Pons (tissue), 1 donor: ENCODE measurements at regions not wholly inside any gene's neighbourhood (a gene's known extent, or its start where the extent isn't known, plus 50 kb on each side); places are given as distances from the start of the nearest gene placed in this dataset.

Experiments used
- DNase-seq: peaks from one replicate; pipeline ENCODE4 v3.0.0-alpha.2; 2016; ENCODE audit warnings: low spot score

DNA sequence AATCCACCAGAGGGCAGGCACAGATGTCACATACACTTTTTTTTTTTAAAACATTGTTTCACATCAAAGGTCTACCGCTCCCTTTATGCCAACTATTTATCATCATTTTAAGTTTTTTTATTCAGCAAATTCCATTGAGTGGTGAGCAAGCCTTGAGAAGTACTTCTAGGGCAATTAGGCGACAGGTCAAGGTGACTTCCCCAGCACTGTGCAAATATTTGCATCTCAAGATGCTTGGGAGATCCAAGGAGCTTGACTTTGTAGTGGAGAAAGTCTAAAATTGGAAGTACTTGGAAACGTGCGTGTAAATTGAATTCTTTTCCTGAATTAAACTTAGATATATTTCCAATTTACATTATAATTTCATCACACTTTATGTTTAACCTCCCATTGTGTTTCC lies 211.1 kb downstream of the ICE1 start:
- no peak for DNase-seq

DNA sequence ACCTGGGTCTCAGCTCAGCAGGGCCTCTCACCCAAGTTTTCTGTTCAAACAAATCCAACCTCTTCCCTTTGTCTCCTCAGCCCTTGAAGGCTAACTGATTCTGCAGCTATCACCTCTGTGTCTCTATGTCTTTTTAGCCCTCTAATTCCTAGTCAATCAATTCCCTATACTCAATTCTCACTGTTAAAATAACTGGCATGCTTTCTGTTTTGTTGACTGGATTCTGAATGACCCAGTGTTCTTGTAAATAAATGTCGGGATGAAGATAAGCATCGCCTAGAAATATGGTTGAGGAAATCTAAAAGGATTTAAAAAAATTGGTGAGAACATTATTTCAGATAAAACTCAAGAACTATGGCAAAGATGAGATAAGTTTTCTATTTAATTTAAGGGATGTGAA lies 210.2 kb downstream of the ICE1 start:
- DNase-seq = no peak

DNA sequence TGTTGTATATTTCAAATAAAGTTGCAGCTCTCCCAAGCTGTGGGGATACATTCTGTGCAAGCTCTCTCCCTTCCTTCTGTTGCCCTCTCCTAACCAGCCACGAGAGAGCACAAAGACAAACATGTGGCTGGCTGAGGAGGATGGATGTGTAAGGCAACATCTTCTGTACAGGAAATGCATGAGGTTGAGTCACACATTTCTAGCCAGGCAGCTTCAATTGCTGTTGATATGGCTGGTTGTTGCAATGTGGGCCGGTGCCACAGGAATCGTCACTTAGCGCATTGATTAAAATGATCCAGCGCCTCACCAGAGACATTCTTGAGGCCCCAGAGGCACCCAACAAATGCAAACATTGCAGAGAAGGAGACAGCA lies 207.1 kb downstream of the ICE1 start:
- DNase-seq = no peak

DNA sequence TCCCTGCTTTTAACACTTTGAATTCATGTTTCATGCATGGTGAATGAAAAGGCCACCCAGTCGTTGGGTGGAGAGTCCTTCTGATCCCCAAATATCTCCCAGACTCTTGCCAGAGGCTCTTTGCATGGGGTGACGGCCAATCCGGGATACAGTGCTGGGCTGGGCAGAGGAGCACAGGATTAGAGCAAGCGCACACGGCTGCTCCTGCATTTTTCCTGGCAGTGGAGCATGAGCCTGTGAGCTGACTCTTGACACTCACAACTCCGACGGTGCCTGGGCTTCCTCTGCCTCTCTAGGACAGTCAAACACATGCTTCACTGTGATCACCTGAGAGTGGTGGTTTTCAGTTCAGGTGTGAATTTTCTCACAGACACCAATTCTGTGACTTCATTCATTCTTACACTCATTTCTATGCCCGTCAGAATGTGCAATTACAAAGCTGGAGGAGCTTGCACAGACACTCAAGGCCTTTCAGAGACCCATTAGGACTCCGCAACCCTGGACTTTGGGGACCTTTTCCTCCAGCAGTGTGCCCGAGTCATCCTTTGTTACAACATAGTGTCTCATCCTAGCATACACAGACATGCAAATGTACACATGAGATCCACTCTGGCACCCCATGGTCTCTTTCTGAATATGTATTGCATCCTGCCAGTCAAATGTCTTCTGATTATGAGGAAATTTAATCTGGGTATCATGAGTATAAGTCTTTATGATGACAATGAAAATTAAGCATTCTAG lies 206.6 kb downstream of the ICE1 start:
- no peak for DNase-seq

DNA sequence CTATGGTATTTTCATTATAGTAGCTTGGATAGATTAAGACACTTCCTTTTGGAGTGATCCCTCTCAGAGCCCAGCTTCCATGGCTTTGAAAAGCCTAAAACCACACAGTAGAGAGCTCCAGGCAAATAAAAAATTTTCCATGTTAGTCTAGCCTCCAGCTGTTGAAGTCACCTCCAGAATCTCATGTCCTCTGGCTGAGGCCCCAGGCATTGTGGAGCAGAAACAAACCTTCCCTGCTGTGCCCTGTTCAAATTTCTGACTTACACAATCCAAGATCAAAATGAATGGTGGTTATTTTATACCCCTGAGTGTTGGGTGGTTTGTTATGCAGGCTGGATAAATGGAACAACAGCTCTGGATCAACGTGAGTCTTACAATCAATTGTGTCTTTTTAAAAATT lies 203.9 kb downstream of the ICE1 start:
- DNase-seq = no peak

DNA sequence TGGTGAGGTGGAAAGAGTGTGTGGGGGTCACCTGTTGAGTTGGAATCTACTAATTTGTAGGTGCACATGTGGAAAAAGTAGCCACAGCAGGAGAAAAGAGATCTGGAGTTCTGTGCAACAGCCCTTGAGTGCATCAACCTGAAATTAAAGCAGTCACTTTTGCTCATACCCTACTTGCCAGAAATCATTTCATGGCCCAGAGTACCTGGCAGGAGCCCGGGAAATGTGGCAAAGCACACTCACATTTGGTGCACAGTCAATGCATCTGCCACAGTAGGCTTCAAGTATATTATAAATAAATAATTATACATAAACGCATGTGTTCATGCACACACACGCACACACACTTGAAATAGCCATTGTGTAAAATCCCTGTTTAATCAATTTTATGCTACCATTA lies 203.0 kb downstream of the ICE1 start:
- DNase-seq = no peak

DNA sequence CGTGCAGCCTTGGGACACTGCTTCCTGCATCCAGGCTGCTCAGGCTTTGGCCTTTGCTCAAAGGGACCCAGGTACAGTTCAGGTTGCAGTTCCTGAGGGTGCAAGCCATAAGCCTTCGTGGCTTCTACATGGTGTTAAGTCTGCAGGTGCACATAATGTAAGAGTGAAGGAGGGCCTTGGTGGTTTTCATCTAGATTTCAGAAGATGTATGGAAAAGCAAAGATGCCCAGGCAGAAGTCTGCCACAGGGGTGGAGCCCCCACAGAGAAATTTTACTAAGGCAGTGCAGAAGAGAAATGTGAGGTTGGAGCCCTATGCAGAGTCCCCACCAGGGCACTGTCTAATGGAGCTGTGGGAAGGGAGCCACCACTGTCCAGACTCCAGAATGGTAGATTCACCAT lies 200.9 kb downstream of the ICE1 start:
- no peak for DNase-seq

DNA sequence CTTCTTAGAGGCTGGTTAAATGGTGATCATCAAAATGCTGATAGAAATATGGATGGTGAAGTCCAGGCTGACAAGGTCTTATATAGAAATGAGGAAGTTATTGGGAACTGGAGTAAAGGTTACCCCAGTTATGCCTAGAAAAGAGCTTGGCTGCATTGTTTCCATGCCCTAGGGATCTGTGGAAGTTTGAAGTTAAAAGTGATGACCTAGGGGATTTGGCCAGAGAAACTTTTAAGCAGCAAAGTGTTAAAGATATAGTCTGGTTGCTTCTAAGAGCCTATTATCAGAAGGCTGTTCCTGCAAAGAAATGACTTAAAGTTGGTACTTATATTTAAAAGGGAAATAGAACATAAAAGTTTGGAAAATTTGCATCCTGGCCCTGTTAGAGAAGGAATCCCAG lies 200.3 kb downstream of the ICE1 start:
- no peak for DNase-seq

DNA sequence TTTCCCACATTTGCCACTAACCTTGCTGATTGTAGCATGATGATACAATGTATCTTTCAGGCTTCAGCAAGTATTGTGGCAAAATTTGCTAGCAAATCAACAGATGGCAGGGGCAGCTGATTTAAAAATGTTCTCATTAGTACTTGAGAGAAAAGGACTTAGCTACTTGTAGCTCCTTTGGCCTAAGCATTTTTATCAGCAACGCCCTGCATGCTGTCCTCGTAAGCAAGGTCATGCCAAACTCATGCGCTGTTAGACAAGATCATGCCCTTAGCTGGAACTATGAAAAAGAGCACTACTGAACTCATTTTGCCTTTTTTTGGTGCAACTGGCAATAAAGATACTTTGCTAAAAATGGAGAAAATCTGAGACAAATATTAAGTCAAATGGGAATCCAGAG lies 197.1 kb downstream of the ICE1 start:
- no peak for DNase-seq

DNA sequence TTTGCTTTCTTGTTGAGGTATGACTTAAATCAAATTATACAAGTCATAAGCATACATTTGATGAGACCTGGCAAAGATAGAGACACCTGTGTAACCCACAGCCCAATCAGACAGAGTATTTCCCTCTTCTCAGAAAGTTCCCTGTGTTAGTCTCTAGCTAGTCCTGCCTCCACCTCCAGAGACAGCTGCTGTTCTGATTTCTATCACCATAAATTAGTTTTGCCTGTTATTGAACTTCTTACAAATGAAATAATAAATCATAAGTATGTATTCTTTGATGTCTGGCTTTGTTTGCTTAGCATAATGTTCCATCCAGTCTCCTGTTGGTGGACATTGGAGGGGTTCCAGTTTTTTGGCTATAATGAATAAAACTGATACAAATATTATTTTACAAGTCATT lies 194.5 kb downstream of the ICE1 start:
- no peak for DNase-seq

DNA sequence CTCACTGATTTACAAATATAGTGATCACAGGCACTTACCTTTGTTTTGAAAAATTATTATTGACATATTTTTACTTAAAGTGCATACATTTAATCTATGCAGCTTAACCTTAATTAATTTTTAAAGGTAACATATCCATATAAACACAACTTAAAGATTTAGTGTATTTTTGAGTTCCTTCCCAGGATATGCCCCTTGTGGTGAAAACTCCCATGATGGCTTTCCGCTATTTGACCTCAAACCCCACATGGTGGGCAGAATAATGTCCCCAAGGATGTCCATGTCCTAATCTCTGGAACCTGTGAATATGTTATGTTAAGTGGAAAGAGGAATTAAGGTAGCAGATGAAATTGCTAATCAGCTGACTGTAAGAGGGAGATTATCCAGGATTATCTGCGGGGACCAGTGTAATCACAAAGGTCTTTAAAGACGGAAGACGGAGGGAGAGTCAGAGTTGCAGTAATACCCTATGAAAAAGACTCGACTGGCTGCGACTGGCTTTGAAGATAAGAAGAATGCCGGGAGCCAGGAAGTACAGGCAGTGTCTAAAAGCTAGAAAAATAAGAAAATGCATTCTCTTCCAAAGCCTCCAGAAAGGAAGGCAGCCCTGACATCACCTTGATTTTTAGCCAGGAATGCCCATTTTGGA lies 193.9 kb downstream of the ICE1 start:
- no peak for DNase-seq

DNA sequence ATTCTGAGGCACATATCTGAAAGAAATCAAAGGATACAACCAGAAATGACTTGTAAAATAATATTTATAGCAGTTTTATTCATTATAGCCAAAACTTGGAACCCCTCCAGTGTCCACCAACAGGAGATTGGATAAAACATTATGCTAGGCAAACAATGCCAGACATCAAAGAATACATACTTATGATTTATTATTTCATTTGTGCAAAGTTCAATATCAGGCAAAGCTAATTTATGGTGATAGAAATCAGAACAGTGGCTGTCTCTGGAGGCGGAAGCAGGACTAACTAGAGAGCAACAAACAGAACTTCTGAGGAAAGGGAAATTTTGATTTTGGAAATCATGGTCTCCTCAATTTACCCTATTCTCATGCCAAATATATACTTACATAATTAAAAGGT lies 193.1 kb downstream of the ICE1 start:
- DNase-seq = no peak

DNA sequence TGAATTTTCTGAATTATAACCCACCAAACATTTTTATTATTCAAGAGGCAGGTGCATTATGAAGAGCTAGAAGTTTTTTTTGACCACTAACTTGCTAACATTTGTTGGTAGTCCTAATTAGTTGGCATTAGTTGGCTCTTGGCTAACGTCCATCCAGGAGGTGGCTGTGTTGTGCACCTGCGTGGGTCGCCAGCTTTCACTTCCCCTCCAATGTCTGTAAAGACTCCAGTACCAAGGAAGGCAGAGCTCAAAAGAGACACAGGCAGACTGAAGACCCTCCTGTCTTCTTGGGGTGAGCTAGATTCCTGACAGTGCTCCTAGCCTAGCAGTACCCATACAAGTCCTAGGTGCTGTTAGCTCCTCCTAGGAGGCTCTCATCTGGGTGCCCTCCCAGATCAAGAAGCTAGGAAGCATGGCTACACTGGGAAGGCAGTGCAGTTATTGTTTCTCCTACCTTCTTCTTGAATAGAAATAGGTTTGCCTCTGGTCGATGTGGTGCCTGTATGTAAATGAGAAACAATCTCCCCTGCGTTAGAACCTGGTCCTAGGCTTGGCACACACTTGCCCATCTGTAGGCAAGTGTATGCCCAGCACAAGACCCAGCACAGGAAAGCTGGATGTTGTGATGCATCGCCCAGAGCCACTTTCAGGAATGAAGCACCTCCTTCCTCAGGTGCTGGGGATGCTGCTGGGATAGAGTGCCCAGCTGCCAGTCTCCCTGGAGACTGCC lies 190.9 kb downstream of the ICE1 start:
- DNase-seq = no peak

DNA sequence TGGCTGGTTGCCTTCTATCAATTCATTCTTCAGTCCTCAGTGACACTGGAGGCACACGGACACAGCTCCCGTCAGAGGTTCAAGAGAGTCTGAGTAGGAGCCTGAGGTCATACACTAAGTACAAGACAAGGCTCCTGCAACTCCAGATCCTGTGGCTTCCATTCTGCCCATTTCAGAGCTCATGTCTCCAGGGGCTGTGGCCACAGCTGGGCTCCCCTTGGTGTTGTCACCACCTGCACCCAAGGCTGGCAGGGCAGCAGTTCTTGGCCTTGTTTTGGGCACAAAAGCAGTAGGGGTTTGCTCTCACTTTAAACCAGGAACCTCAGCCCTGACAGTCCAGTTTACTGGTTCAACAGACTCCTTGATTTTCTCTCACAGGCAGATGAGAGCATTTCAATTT lies 189.6 kb downstream of the ICE1 start:
- no peak for DNase-seq

DNA sequence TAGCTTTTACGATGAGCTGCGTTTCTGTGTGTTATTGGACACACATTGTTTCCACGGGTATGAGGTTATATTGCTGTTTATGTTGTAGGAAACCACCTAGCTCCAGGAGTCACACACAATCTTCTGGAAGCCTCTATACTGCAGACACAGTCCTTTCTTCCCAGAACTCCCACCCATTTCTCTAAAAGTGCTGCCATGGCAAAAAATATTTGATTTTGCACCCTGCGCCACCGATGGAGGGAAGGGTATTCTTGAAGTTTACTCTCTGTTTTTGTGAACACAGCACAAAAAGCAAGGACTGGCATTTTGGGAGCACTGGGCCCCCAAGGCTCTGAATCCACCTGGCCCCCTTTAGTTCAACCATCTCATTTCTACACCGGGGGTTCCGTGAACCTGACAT lies 187.5 kb downstream of the ICE1 start:
- DNase-seq = no peak

DNA sequence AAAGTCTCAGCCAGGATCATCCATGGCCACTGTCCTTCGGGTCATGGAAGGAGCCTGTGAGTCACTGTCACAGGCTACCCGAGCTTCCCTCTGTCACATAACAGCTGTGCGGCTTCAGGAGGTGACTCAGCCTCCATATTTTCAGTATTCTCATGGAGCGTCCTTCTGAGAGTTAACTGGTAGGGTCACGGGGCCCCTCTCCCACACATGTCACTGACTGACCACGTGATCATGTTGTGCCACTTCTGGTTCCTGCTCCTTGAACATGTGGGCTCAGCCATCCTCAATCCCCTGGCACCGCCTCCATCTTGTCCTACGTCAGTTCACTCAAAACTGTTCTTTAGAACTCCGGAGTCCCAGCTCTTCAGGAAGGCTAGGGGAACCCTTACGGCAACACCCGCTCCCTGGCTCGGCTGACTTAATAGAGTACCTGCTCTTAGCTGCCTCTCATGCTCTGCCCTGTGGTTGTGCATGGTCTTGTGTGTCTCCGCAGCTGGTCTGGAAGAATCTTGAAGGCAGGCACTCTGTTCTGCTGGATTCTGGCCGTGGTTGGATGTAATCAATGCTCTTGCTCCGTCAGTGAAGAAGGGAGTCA lies 182.8 kb downstream of the ICE1 start:
- DNase-seq = no peak

DNA sequence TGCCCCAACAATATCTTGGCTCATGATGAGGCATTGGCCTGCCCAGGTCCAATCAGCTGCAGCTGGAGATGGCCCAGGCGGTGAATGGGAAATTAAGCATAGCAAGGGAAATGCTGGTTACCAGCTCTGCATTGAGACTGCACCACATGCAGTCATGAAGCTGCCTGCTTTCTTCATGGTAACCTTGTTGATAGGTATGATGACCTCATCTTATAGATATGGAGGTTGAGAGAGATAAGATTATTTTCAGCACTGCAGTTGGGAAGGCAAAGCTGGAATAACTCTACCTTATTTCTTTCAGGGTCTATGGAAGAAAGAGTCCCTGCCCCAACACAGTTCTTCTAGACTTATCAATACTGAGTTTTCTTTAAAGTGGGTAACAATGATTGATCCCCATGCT lies 180.1 kb downstream of the ICE1 start:
- no peak for DNase-seq

DNA sequence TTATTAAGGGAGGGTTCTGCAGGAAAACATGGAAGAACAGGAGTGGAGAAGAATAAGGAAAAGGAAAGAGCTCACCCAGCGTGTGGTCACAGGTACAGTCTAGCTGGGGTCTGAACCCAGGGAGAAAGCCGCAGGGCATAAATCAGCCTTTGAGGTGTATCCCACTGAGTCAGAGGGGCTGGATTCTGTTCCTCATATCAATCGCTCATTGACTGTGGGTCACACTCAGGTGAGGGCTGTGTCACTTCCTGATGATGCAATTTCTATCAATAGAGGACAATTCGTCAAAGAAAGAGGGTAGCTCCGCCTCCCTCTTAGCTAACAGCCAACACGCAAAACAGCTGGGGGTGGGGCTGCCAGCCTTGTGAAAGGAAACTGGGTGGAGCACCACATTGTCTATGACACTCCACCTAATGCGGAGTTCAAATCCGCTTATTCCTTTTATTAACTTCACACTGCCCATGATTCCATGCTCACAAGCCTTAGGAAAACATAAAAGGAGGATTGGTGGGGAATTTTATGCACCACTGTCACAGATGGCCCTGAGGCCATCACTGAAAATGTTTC lies 176.2 kb downstream of the ICE1 start:
- DNase-seq = no peak

DNA sequence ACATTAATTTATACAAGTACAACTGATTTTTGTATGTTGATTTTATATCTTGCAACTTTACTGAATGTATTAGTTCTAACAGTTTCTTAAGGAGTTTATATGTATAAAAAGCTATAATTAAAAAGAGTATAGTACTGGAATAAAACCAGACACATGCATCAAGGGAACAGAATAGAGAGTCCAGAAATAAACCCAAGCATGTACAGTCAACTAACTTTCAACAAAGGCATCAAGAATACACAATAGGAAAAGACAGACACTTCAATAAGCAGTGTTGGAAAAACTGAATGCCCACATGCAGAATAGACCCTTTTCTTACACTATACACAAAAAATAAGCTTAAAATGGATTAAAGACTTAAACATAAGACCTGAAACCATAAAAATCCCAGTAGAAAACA lies 170.9 kb downstream of the ICE1 start:
- no peak for DNase-seq

DNA sequence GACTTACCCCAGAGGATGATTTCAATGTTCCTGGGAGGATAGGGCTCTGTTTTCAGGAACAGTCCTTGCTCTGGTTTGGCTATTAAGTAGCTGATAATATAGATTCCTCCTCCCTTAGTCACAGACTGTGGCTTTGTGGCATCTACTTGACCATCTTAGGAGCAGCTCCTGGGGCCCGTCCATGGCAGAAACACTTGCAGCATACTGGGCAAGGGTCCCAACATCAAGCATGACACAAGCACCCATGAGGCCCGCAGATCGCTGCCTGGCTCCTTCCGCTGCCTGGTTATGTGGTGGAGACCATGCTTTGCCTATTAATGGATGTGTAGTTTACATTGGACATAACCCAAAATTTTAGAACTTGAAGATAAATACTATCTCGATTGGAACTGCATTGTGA lies 170.1 kb downstream of the ICE1 start:
- DNase-seq = no peak

DNA sequence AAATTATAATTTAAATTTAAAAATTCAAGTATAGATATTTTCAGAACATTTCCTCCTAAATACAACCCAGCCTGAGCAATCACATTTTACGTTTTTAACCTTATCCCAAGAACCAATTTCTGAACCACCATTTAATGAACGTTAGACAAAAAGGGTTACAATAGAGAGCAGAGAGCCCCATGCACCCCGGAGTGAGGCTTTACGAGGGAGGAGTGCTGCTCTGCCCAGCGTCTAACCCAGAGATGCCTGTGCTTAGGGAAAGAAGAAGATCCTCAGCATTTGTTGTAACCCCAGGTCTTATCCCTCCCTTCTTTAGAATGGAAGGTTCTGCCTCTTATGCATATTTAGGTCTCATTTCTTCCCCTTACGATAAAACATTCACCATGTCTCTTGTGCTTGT lies 169.1 kb downstream of the ICE1 start:
- DNase-seq = no peak

DNA sequence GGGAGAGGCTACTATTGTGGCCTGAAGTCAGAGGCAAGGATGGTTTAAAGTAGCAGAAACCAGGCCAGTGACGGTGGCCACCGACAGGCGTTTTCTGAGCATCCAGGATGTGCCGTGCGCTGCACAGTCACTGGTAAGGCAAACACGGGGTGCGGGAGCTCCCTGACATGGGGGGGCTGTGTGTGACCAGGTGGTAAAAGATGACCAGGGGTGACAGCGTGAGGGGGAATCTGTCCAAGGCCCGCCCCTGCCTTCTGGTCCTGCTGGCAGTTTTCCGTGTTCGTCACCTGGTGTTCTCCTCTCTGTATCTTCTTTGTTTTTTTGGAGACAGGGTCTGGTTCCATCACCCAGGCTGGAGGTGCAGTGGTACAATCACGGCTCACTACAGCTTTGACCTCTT lies 167.4 kb downstream of the ICE1 start:
- DNase-seq = no peak
